Left lobe of liver (tissue), 2 donors: ENCODE measurements at regions not wholly inside any gene's neighbourhood (a gene's known extent, or its start where the extent isn't known, plus 50 kb on each side); places are given as distances from the start of the nearest gene placed in this dataset.

Source experiments
- ATAC-seq: fragments of 200-7000 bp; cut with Tn5 transposase; one replicate; pipeline ENCODE4 v1.9.1; 2020; ENCODE audit warnings: mild to moderate bottlenecking, moderate library complexity
- DNase-seq: peaks from one replicate; pipeline ENCODE4 v3.0.0-alpha.2; 2020; ENCODE audit warnings: low spot score
- donor health status: DM: no; HTN: no; CAD: no; lungs with moderate emphysema.
- donor health status: DM: no; HTN: yes; CAD: no.

DNA sequence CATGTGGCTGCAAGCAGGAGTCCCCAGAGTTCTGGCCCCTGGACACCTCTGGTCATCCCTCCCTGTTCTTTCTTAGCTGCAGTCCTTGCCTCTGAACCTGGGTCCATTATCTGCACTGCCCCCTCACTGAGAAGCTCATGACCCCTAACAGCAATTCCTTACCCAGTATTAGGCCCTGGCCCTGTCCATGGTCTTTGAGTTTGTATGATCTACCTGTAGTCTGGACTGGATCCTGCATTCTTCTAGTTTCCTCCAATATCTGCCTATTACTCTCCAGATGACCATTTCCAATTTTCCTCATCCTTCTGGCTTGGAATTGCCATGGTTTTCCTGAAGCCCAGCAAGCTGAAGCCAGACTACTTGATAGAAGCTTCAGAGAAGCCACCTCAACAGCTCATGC lies 302.4 kb upstream of the HS6ST1 start:
- DNase-seq (no peak), ATAC-seq (no peak)

DNA sequence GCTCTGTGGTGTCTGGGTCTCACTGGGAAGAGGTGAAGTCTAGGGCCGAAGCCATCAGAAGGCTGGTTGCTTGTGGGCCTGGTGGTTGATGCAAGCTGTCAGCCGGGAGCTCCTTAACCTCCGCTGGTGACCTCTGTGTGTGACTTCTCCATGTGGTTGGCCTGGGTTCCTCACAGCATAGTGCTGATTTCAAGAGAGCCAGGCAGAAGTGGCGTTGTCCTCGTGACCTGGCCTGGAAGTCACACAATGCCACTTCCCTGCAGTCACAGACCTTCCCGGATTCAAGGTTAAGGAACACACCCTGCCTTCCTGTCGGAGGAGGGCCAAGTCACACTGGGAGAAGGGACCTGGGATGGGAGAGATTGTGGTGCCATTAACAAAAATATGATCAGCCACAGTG lies 303.7 kb upstream of the HS6ST1 start:
- peak; percentile 61 for ATAC-seq

DNA sequence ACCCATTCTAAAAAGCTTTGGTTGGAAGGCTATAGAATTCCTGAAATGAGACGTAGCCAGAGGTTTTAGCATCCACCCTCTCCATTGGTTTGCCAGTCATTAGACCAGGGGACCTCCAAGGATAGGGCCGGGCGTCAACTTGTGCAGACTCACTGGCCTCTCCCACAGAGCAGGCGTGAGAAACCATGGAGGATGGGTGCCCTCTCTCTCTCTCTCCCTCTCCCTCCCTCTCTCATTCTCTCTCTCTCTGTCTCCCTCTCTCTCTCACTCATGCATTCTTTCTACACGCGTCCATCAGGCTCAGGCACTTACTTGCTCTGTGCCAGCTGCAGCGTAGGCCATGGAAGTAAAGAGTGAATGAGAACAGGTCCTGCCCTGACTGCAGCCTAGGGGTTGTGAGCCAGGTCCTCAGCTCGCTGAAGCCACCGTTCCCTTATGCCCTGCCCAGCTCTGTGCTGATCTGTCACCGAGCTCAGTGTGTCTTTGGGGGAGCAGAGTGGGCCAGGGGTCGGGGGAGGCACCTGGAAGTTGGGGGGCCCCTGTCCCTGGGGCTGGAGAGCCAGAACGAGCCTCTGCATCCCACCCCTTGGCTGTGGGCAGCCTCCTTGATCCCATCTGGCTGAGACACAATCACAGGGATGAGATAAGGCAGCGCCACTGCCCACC lies 304.4 kb upstream of the HS6ST1 start:
- ATAC-seq (no peak), DNase-seq (no peak)

More for the DNA sequence above, 303.7 kb upstream of the HS6ST1 start:
- DNase-seq: no peak

DNA sequence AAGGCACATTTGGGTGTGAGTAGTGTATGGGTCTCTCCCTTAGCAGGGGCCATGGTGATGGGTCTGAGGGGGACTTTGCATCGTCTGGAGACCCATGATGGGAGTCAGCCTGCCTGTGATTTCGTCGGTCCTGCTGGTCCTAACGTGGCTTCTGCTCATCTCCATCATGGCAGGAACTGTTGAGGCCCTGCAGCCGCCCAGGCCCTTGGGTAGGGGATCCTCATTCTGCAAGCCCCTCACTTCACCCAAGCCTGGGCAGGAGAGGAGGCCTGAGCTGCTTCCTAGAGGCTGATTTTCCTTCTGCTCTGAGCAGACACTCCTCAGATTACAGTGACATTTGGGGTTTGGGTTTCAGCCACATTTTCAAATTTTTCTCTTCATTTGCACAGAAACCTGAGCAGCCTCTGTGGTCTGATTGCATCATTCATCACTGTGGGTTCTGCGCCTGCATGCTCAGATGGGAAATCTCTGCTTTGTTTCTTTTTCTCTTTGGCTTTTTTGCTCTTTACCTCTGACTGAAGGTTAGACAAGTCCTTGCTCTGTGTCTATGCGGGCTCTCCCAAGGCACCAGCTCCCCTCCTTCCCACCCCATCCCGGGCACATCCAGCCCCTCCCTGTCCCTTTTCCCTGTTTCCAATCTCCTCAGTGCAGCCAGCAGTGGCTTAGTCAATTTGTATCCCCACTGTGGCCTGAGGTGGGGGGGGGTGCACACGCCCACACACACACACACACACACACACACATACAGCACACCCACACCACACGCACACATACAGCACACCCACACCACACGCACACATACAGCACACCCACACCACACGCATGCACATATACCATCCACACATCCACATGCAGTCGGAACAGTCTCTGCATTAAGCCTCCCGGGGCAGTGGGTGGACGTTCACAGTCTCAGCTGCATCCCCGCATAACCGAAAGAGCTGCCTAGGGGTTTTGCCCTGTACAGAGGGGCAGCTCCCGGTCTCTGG lies 305.4 kb upstream of the HS6ST1 start:
- DNase-seq (no peak), ATAC-seq (no peak)

DNA sequence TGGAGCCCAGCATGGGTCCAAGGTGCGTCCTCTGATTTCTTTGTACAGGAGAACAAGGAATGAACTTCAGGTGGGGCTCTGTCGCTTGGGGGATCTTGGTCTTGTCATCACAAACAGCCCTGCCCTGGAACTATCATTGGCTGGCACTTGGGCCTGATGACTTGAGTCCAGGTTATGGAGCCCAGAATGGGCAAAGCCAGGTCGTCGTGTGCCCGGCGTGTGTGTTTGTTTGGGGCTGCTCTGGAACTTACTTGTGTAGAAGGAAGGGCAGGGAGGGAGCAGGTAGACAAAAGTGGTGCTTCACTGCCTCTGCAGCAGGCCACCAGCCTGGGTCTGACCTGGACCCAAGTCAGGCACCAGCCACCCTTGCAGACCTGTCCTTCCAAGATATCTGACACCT lies 306.3 kb upstream of the HS6ST1 start:
- no peak for DNase-seq

DNA sequence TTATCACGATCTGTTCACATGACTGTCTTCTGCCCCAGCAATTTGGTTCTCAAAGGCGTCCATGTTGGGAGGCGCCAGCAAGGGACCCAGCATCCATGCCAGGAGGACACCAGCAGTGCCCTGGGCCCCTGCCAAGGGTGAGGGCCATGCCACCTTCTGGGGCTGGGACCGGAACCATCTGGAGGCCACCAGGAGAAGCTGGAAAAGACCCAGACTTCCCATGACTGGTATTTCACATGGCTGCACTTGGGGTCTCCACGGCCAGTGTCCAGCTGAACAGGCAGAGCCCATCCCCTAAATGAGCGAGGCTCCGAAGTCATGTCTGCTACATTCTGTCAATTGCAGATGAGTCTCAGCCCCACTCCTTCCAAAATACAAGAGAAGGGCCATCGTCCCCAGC lies 306.8 kb upstream of the HS6ST1 start:
- ATAC-seq: no peak
- DNase-seq: no peak

More for the DNA sequence above, 306.3 kb upstream of the HS6ST1 start:
- ATAC-seq: no peak

DNA sequence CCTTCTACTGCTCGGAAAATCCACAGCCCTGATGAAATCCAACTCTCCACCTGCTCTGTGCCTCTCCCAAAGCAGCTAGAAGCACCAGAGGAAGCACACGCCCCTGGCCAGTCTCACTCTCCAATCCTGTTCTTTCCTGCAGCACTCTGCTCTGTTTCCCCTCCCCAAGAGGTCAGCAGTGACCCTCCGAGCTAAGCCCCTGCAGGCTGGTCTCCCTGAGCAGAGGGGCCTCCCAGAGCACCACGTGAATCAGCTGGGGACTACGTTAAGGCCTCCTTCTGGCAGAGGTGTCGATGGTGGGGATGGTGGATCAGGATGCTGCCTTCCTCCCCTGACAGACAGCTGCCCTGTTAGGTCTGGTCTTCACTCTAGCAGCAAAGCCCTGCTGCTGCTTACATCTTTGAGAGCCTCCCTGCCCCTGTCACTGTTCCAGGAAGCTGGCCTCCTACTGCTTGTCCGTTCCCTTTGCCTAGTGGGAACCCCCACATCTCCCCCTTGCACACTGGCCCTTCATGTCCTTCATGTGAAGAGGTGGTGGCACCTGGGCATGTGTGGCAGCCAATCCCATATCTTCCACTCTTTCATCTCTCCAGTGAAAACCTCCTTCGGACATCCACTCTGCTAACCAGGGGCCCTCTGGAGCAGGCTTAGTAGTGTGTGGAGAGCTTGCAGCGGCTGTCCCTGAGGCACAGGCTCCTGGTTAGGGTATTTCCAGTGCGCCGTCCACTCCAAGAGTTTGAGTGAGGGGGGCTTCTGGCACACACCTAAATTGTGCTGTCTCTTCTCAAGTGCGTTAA lies 307.5 kb upstream of the HS6ST1 start:
- DNase-seq (no peak), ATAC-seq (no peak)

DNA sequence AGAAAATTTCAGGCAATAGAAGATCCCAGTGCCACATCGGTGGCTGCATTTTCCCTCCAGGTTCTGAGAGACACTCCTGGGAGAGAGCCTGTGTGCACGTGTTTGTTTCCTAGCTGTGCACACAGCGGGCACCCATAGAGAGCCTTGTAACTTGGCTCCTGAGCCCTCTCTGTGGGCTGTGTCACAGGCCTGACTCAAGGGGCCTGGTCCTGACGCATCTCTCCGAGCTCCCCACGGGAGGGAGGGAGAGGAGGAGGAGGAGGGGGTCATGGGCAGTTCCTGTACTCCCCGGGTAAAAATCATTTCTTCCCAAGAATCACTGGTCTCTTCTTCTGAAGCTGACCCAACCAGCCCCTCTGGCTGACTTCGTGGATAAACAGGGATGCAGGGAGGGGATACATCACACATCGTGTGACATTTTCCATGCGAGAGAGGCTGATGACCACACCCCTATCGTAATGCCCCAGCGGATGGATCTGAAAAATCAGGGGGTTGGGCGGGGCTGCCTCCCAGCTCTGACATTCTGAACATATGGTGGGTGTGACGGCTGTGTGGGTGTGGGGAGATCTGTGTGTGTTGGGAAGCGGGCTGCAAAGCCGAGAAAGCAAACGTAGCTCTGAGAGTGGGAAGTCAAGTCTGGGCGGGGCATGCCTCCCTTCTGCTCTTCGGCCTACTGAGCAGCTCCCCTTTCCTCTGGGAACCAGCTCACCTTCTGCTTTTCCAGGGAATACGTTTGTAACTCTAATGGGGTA lies 308.3 kb upstream of the HS6ST1 start:
- DNase-seq (no peak), ATAC-seq (no peak)

DNA sequence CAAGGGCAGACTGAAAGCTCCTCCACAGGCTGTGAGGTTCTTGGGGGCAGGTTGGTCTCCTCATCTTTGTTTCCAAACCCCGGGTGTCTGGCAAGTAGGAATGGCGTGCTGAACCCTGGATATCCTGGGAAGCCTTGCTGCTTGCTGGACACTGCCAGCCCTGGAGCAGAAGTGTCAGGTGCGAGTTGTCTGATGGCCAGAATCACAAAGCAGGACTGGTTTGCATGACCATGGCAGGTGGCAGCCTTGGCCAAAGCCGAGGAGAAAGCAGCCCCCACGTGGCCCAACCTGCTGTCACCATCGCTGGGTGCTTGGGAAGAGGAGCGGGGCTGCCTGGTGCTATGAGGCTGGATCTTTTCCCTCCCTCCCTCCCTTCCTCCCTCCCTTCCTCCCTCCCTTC lies 309.5 kb upstream of the HS6ST1 start:
- DNase-seq (no peak), ATAC-seq (no peak)

DNA sequence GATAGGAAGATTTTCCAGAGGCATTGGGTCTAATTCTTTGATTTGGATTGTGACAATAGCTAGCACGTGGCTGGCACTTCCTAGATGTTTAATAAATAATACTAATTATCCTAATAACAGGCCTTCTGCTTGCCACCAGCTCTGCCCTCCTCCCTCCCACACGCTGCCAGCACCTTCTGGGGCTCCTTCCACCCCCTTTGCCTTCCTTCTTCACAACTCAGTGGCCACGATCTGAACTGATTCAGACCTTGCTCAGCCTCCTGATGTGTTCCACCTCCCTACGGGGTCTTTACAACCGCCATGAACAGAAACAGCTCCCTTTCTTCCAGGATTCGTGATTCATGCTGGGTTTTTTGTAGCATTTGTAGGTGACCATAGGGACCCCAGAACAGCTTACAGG lies 310.3 kb upstream of the HS6ST1 start:
- no peak for DNase-seq
- ATAC-seq: no peak

DNA sequence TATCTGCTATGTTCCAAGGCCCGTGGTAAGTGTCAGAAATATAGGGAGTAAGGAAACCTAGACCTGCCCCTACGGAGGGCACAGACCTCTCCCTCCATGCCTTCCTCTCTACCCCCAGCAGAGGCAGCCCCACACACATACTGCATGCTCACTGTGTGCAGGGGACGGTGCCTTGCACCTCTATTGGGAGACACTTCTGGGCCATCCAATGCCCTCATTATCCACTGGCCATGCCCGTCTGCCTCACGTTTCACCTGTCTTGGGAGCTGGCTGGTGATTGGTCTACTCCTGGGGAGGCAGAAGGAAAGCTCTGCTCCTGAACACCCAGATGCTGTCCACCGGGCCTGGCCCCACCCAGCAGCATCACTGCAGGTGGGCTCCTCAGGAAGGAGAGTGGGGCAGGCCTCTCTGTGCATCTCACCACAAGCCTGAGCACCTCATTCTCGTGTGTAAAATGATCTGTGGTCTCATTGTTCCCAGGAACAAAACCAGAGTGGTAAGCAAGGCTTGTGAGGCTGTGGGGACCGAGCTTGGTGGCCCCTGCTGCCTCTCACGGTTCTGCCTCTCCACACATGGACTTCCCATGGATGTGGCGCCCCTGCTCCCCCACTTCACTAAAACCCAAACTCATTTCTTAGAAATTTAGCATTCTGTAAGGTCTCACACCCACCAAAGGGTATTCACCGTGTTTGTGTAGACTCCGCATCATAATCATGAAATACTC lies 312.5 kb upstream of the HS6ST1 start:
- peak; percentile 31 for DNase-seq
- no peak for ATAC-seq

DNA sequence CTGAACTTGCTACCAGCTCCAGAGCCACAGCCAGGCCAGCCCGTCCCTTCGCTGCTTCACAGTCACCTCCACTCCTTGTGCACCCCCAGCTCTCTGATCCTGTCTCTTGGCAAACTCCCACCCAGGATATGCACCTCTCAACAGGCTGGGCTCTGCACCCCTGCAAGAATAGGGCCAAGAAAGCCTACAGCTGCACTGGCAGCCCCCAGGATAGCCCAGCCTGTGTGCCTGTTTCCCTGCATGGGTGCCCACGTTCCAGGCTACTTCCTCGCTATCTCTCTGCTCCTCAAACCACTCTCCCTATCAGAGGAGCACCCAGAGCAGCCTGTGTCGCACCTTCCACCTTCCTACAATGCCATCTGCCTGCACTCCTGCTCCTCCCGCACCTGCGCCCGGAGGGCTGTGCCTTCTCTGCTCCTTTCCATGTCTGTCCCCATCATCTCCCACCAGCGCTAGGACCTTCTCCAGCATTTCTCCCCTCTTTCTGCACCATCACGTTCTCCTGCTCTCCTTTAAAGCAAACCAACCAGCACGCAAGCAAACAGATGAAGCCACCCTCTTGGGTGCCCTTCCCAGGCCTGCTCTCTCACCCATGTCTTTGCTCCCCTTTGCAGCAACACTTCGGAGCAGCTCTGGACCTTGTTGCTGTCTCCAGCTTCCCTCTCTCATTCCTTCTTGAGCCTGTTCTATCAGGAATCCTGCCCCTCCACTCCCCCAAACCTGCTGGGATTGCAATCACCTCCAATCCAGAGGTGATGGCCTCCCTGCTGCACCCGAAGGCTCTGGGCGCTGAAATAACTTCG lies 313.2 kb upstream of the HS6ST1 start:
- no peak for ATAC-seq
- DNase-seq: peak; percentile 30

DNA sequence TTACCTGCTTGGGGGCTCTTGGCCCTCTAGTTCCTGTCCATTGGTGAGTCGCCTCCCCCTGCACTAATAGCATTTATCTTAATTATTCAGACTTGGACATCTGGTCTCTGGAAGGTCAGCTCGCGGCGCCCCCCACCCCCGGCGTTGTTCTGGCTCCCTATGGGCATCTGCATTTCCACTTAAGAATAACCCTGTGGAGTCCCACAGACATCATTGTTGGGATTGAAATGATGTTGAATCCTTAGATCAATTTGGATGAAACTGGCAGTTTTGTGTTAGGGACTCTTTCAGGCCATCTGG lies 313.8 kb upstream of the HS6ST1 start:
- peak; percentile 32 for DNase-seq
- no peak for ATAC-seq

DNA sequence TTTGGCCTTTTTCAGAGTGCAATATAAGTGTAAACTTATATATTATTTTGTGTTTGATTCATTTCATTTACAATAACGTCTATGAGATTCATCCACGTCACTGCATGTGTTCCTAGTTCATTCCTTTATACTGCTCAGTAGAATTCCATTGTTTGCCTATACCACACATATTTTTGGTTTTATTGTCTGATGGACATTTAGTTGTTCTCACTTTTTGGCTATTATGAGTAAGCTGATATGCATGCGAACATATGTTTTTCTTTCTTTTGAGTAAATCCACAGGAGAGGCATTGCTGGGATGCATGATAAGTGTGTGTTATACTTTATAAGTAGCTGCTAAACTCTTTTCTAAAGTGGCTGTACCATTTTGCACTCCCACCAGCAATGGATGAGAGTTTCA lies 314.8 kb upstream of the HS6ST1 start:
- DNase-seq (no peak), ATAC-seq (no peak)

DNA sequence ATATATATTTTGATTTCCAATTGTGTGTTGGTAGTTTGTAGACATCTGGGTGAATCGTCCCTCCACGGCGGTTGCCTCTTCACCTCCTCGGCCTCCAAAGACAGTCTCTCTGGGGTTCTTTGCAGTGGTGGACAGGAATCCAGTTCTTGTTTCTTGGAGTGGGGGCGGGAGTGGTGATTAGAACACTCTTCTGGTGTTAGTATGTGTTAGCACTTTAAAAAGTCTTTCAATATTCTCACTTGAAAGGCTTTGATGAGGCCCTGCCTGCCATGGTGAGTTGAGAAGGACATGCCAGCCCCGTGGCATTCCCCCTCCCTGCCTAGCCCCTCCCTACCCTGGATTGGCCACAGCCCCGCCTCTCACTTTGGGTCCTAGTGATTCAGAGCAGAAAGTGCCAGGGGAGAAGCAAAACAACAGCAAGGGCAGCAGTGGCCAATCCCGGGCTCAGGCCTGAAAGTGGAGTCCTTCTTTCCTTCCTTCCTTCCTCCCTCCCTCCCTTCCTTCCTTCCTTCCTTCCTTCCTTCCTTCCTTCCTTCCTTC lies 316.8 kb upstream of the HS6ST1 start:
- ATAC-seq: no peak
- peak; percentile 21 for DNase-seq

DNA sequence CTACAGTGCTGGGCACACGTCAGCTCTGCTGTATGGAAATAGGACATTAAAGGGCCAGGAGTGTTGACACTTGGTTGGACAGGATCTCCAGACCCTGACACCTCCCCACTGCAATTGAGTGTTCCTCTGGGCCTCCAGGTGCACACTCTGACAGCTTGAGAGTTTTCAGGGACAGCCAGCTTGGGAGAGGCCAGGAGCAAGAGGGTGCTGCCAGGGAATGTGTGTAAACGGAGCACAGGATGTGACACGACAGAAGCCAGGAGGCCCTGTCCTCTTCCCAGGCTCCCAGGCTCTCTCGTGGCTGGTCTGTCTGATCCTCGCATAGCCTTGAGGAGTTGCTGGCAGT lies 318.1 kb upstream of the HS6ST1 start:
- peak; percentile 31 for DNase-seq
- ATAC-seq: no peak

DNA sequence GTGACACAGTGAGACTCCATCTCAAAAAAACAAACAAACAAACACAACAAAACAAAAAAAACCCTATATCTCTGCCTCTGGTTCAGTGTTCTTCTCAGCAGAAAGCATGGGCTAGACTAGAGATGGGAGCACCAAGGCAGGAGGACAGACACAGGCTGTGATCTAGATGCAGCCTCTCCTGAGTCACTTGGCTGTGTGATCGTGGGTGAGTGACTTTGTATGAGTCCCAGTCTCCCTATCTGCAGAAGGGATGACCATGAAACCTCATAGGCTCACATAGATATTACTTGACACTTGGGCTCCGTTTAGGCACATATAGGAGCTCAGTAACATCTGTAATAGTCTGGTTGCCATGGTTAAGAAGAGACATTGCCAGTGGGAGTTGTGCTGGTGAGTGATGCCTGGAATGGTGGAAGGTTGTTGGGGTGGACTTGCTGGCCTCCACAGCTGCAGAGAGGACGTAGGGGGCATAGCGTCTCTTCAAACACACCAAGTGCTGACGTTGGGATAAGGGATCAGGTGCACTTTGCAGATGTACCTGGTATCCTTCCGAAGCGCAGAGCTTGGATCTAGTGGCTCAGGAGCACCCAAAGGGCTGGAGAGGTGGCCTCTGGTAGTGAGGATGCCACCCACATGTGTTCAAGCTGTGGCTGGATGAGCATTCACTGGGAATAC lies 318.9 kb upstream of the HS6ST1 start:
- ATAC-seq (no peak), DNase-seq (peak; percentile 18)

DNA sequence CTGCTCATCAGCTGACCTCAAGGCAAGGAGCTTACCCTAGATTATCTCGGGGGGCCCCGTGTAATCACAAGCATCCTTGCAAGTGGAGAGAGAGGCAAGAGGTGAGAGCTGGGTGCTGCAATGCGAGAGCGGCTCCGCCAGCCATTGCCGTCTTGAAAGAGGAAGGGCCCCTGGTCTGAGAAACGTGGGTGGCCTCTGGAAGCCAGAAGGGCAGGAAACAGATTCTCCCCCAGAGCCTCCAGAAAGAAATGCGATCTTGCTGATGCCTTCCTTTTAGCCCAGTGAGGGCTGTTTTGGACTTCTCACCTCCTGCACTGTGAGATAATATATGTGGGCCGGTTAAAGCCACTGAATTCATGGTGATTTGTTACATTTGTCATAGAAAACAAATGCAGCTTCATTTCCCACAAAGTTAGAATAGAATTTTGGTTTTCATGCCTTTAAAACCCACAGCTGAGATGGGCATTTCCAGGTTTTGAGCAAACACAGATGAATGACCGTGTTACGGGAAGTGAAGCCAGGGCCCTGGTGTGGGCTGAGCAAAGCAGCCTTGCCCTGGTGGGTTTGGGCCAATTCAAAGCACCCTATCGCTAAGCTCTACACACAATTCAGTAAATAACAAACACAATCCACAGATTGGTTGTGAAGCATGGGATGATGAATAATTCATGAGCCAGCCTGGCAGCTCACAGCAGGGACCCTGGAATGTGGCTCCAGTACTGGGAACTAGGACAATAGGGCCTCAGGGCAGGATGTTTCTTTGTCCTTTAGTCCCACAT lies 319.9 kb upstream of the HS6ST1 start:
- peak; percentile 36 for DNase-seq
- ATAC-seq: no peak
